GM18502 (cell line): ENCODE measurements at regions not wholly inside any gene's neighbourhood (a gene's known extent, or its start where the extent isn't known, plus 50 kb on each side); places are given as distances from the start of the nearest gene placed in this dataset.

Source experiments
- ATAC-seq: cut with Tn5 transposase; IDR thresholded peaks from one replicate; pipeline ENCODE4 v1.9.1; 2021; ENCODE audit warnings: mild to moderate bottlenecking; ENCODE audit not compliant: unreplicated experiment, poor library complexity

DNA sequence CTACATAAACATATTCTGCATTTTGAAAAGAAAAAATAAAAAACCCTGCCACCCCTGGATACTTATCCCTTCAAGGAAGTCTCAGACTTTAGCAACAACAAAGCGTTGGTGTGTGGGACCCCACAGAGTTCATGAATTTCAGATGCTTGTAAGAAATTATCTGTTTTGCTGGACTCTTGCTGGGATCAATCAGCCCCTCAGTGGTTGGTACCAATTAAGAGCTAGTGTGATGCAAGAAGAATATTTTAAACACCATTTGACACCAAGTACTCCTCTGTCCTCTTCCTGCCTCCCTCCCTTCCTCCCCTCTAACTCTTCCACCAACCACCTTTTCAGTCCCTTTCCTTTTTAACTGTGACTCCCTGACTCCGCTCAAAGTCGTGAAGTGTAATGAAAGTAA is 51.5 kb downstream of the SST start:
- ATAC-seq = no peak

DNA sequence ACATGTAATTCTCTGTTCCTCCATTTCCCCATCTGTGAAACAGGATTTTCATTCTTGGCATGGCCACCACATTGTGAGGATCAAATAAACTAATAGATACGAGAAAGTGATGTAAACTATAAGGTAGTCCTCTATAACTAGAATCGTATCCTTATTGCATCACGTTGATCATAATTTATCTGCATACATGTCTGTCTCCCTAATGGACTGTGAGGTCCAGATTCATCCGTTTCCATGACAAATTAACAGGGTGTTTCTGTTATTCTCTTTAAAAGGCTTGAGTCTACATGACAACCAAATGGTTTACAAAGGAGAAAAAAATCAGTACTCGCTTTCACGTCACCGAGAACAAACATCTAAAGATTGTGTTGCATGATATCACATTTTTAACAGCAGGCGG is 53.0 kb downstream of the SST start:
- ATAC-seq = no peak

DNA sequence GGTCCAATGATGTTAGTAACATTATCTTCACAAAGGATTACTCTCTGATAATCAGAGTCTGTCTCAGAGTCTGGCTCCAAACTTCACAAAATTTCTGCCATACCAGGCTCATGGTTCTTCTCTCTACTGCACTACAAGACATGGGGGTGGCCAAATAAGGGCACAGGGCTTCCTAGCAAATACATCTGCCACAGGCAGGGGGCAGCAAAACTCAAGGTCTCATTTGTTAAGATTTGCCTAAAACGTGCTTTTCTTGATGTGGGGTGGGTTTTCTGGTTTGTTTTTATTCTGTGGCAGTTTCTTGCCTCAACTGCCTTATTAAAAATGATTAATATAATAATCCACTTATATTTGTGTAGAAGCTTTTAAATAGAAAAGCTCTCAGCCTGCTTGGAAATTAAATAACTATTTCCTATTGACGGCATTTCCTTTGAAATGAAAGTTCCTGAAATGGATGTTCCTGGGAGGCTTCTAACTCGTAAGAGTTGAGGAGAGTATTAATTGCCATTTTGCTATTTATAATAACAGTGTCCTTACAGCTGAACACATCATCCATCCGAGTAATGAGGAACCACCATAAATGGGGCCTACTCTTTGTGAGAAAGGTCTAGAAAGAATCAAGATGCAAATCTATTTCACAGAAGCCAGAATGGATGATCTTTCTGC is 53.8 kb downstream of the SST start:
- ATAC-seq = peak; percentile 75

DNA sequence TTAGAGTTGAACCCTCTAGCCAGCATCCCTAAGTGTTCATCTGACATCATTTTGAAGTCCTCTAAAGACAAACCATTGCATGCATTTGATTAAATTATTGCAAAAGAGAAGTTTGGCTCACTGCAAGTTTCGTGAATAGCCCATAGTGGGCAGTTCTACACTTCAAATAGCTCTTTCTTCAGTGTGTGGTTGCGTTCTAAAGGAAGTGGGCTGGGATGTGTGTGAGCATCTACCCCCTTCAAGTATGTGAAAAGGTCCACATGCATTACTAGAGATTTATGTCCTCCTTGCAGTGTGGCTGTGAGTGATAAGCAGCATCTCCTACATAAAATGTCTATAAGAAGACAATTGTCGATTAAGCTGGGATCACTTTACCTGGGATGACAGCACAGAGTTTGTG is 54.6 kb downstream of the SST start:
- ATAC-seq = no peak

DNA sequence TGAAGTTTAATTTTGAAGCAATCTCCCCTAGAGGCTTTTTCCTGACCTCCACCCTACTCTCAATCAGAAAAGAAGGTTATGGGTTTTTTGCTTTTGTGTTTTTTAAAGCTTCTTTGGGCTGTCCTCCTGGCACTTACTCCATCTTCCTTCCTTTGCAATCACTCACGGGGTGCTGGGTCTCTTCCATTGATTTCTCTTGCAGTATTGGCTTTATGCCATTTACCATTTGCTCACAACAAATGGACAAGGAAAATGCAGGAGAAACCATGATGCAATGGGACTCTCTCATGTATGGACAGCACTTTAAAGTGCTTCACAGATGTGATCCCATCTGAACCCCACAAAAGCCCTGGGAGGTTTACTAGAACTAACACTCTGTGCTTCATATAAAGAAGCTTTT is 57.5 kb downstream of the SST start:
- no peak for ATAC-seq

DNA sequence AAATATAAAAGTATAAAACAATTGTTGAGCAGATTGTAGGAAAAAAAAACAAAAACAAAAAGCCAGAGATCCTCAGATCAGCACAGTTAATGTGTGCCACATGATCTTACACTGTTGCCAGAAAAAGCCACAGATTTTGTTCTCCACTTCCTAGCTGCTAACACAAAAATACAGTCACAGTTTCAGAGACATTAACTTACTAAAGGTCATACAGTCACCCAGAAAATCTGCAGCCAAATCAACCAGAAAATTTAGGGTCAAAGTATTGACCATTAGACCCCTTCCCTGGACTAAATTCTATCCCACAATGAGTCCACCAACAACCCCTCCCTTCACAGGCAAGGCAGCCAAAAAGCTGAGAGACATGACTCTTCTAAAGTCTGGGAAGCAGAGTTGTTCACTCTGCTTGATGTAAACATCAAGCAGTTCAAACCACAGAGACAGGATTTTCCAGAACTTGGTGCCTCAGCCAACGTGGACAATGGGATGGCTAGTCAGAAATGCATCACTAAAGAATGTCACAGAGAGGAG is 59.1 kb downstream of the SST start:
- no peak for ATAC-seq

DNA sequence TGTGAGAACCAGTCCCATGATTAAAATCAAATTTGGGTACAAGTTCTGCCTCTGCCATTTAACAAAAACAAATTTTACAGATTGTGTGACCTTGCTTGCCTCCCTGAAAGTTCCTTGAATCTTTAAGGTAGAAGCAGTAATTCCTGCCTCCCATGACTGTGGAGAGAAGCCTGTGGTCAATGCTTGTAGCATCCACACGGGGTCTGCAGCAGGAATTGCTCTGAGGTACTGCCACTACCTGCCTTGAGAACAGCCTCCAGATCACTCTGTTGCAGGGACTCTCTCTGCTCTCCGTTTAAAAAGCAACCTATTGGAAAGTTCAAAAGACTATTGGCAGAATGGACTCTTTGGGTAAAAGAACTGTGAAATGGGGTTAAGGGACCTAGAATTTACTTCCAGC is 75.9 kb downstream of the SST start:
- ATAC-seq = no peak

DNA sequence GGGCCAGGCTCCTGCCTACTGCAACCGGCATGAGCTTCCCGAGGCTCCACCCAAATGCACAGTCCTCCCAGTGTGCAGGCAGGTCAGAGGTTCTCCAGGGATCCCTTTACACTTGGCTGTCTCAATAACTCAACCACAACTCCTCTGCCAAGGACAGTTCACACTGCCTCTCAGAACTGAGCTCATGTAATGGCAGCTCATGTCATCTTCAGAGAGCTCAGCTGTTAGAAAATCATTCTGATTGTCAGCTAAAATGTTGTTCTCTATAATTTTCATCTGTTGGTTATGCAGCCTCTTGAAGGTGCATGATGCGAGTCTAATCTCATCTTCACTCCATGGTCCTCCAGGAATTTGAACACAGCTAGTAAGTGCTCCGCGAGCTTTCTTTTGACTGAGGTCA is 76.7 kb downstream of the SST start:
- no peak for ATAC-seq

DNA sequence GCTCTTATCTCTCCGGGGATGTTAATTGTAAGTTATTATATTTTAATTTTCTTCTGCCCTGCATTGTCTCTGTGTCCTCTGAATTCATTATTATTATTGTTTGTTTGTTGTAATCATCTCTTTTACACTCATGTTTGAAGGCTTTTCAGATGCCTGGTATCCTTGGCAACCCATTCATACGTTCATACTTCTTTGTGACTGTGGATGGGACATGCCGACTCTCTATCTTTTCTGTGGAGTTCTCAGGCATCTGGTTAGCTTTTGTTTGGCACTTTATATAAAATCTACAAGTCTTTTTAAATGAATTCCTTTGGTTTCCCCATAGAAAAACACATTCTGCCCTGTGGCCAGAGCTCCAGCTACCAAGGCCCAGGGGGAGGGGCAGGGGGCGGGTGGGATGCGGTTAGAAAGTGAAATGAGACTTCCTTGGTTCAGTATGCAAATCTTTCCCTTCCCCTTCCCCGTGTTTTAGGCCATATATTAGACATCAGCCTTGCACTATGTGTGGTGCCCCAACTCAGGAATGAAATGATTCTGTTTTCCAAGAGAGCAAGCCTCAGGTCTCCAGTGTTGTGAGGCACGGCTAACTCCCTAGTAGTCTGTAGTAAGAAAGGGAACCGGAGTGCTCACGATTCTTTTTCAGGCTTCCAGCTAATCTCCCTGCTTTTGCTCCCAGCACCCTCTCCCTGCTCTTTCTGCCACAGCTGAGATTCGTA is 79.2 kb downstream of the SST start:
- no peak for ATAC-seq

DNA sequence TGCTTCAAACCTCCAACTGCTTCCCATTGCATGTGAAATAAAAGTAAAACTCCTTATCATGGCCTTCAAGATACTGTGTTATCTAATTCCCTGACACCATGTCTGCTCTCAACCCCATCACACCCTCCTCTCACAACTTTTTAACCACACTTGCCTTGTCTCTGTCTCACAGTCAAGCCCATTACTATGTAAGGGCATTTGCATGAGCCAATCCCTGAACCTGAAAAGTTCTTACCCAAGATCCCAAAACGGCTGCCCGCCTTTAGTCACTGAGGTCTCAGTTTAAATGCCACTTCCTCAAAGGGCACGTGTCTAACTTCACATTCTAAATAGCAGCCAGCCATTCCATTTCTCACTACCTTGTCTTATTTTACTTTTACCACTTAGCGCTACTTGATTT is 83.1 kb downstream of the SST start:
- no peak for ATAC-seq

DNA sequence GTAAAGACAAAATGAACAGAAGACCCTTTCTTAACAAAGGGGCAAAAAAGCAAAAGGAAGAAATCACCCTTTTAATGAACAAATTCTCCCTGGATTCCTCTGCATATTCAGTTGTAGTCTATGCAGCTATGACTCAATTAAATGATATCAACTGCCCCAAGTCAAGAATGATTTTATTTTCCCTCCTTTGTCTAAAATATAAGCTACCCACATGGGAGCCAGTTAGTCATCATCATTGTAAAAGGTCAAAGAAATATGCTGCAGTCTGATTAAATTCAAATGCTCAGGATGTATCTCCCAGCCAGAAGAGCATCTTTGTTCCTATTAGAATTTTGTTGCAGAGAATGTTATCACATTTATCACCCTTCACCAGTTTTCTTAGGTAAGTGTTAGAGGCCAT is 84.0 kb downstream of the SST start:
- no peak for ATAC-seq

DNA sequence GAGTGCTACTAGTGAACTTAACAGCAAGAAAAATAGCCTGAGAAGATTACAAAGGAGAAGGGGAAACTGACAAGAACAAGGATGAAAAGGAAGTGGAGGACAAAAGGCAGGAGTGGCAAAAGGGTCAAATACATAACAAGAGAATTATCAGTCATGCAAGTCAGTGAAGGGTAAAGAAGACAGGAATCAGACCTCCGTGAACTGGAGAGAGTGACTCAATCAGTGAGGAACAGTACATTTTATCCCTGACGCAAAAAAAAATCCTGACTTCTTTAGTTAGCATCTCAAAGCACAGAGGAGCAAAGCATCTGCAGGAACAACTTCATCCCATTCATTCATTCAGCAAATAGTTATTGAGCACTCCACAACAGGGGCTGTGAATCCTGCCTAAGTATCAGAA is 97.8 kb downstream of the SST start:
- ATAC-seq = no peak

DNA sequence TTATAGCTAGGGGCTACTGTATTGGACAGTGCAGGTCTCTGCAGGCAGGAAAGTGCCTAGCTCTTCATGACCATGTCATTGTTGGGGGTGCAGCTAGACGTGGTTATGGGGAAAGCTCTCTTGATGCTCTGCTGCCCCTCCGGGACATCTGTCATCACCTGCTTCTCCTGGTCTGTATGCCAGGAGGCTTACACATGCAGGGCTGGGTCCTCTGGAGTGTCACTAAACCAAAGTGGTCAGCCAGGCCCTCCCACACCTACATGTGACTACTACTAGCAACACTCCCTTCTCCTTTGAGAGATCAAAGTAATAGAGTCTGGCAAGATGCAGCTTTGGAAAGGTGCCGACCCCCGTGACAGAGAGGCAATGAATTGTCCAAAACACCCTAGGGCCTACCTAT is 98.5 kb downstream of the SST start:
- no peak for ATAC-seq

DNA sequence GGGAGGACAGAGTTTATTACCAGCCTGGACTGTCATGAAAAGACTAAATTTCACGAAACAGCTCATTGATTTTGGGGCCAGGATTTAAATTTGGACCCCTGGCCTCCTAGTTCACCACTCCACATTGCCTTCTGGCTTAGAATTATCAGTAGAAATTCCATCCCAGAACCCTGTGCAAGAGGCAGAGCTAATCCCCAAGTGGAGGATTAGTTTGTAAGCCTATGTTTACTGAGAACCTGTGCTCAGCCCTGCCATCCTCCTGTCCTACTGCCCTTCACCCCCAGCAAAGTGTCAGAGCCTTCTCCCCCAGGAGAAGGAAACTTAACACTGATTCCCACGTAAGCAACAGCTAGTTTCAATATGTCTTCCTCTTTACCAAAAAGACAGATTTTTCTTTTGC is 99.4 kb downstream of the SST start:
- ATAC-seq = no peak

DNA sequence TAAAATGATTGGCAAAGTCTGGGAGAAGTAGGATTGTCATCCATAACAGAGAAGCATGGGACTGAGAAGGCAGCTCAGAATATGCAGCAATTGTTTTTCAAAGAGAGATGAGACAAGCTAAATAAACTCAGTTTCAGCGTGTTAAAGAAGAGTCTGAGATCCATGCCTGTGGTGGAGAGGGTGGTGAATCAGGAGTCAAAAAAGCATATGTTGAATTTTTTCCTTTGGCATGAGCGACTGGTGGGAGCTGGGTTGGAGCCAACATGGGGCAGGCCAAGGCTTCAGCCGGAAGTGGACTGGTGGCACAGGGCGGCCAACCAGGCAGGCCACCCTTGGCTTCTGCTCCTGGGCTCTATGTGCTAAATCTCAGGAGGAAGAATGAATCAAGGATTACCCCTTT is 102.0 kb downstream of the SST start:
- no peak for ATAC-seq

DNA sequence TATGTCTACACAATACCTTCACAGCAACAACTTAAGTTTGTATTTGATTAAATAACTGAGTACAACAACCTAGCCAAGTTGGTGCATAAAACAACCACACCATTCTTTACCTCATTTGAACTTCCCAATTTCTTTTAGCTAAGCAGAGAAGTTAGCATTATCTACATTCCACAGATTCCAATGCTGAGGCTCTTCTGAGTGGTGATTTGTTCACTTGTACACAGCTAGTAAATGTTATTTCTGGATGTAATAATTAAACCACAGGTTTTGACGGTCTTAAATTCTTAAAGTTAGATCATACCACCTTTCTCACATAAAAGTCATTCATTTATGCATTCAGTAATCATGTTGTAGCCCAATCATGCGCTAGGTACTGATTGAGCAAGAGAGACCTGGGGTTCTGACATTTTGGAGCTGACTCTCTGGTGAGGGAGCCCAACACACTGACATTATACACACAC is 102.5 kb downstream of the SST start:
- no peak for ATAC-seq

DNA sequence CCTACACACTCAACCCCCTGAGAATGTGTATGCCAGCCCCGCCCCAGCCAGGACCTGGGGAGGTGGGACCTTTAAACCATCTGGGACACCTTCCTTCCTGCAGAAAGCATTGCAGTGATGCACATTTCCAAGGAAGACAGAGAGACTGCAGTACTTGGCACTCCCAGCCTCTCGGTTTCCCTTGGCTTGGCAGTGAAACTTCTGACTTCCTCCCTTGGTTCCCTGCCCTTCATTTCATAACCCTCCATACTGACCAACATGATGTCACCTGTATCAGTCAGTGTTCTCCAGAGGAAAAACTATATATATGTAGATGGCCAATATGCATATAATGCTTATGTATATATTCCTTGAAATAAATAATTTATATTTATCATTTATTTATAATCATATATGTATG is 103.2 kb downstream of the SST start:
- no peak for ATAC-seq

DNA sequence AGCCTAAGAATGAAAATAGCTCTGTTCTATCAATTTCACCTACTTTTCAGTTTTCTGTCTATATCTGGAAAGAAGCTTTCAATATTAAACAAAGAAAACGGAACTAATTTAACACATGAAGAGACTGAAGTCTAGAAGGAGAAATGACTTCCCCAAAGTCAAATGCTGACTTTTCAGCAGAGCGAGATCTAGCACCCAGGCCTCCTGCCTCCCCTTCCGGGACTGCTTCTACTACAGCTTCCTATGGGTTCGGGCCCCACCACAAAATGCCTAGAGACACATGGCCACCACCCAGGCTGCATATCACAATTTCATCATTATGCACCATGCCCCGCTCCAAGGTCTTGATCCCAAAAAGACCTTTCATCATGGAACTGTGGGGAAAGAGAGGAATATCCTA is 104.5 kb downstream of the SST start:
- no peak for ATAC-seq

DNA sequence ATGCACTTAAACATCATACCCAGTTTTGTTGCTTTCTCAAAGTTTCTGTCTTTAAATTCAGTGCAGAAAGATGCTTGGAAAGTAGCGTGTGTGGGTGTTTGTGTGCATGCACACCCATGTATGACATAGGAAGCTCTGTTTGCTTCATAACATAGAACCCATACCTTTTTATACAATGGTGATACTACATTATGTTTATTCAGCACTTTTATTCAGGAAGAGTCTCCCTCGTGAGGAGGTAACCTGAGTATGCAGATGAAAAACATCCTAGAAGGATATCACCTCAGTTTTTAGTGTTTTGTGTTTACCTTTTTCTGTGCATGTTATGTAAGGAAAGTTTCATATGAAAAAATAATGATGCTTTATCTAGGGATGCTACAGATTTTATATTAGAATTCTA is 111.2 kb downstream of the SST start:
- no peak for ATAC-seq

DNA sequence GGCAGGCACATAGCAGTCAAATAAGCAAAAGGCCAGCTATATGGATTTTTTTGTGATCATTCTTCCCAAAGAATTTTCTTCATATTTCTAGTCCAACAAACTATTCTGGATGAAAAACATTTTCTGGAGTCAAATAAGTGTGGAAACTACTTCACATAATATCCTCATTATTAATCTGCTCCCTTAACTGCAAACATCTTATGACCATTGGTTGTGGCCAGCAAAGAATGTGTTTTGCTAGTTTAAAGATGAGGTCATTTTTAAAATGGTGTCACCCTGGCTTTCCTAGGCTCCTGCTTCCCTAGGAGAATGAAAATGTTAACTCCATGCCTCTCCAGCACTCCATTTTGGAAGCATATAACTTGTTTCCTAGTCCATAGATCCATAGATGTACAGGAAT is 118.8 kb downstream of the SST start:
- no peak for ATAC-seq

DNA sequence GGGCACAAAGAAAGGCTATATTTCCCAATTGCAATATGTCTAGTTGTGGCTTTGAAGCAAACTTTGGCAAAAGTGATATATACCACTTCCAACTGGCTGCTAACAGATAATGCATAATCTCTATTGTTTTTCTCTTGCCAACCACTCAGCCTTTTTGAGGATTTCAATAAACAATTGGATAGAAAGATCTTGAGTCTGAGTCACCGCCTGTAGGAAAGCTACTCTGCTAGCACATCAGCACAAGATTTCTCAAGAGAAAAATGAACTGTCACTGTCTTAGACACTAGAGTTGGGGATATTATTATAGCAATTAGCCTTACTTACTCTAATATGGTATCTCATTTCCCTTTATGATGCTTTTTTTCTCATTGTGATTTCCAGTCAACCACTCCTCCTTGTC is 119.7 kb downstream of the SST start:
- ATAC-seq = no peak

DNA sequence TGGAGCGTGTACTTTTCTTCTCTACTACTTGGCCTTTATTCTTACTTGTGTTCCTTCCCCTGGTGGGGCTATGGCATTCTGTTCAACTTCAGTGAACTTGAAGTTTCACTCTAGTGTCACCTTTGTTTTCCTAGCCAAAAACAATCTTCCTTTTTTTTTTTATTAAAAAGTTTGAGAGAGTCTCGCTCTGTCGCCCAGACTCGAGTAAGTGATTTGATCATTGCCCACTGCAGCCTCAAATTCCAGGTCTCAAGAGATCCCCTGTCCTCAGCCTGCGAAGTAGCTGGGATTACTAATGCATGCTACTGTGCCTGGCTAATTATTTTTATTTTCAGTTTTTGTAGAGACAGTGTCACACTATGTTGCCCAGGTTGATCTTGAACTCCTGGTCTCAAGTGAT is 124.8 kb downstream of the SST start:
- no peak for ATAC-seq
